ENCODE measurements at regions not wholly inside any gene's neighbourhood (a gene's known extent, or its start where the extent isn't known, plus 50 kb on each side); places are given as distances from the start of the nearest gene placed in this dataset.

DNA sequence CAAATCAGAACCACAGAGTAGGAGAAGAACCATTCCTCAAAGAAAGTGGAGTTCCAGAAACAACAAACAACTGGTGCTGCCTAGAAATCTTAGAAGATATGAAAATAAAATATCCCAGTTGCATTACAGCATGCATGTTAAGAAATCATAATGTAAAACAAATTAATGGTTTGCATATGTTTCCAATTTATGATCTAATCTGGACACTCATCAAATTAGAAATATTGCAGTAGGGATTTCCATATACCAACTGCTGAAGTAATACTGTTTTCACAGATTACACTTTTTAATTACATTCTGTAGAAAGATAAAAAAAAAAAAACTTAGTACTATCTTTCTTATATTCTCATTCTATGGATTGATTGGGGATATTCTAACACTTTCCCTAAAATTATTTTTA lies 1034.6 kb upstream of the C9orf72 start:
- ChIA-PET POLR2A (ENCODE audit: unreplicated experiment) (no interaction called here), CTCF (no interaction called here)
- TF ChIP-seq, protein P1, sequence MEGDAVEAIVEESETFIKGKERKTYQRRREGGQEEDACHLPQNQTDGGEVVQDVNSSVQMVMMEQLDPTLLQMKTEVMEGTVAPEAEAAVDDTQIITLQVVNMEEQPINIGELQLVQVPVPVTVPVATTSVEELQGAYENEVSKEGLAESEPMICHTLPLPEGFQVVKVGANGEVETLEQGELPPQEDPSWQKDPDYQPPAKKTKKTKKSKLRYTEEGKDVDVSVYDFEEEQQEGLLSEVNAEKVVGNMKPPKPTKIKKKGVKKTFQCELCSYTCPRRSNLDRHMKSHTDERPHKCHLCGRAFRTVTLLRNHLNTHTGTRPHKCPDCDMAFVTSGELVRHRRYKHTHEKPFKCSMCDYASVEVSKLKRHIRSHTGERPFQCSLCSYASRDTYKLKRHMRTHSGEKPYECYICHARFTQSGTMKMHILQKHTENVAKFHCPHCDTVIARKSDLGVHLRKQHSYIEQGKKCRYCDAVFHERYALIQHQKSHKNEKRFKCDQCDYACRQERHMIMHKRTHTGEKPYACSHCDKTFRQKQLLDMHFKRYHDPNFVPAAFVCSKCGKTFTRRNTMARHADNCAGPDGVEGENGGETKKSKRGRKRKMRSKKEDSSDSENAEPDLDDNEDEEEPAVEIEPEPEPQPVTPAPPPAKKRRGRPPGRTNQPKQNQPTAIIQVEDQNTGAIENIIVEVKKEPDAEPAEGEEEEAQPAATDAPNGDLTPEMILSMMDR (conservative IDR thresholded peaks at IDR 0.05): no peak
- TF ChIP-seq EZH2 (IDR thresholded peaks at IDR 0.05; ENCODE audit: low read depth): no peak
- no peaks in the 10 kb centered on the region for H3K36me3 ChIP-seq (ENCODE audit: low read depth)
- H3K4me1 ChIP-seq (replicated peaks; ENCODE audit: insufficient read depth): no peaks in the 10 kb centered on the region
- H3F3A ChIP-seq (ENCODE audit: insufficient read depth, low read depth): no peaks in the 10 kb centered on the region
- no peak overlapping the region for H2AFZ ChIP-seq
- H3K79me2 ChIP-seq (ENCODE audit: low read depth): no peaks in the 10 kb centered on the region
- H3K4me2 ChIP-seq: no peak overlapping the region
- H3K4me3 ChIP-seq: no peak overlapping the region
- H3K9me3 ChIP-seq (ENCODE audit: insufficient read depth, low read depth): no peaks in the 10 kb centered on the region
- no peaks in the 10 kb centered on the region for H3K9me2 ChIP-seq (ENCODE audit: insufficient read depth)
- H3K27ac ChIP-seq: no peak overlapping the region
- H4K20me1 ChIP-seq (ENCODE audit: insufficient read depth): no peaks in the 10 kb centered on the region
- no peaks in the 10 kb centered on the region for H3K27me3 ChIP-seq (ENCODE audit: insufficient read depth, low read depth)
- DNase-seq: no peak
- no TSS peak for BruUV-seq (replicated peaks)
- intact Hi-C loops (cut with micrococcal nuclease; ENCODE audit: unreplicated experiment): no loop called here

DNA sequence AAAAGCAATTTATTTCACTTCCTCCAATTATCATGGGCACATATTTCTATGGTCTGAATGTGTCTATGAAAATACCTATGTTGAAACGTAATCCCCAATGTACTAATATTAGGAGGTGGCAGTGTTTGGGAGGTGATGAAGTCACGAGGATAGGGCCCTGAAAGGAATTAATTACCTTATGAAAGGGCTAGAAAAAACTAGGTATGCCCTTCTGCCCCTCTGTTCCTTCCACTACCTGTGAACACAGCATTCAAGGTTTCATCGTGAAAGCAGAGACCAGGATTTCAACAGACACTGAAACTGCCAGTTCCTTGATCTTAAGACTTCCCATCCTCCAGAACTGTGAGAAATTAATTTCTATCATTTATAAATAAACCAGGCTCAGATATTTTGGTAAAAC lies 1037.1 kb upstream of the C9orf72 start:
- POLR2A ChIA-PET (ENCODE audit: unreplicated experiment): no interaction called here

DNA sequence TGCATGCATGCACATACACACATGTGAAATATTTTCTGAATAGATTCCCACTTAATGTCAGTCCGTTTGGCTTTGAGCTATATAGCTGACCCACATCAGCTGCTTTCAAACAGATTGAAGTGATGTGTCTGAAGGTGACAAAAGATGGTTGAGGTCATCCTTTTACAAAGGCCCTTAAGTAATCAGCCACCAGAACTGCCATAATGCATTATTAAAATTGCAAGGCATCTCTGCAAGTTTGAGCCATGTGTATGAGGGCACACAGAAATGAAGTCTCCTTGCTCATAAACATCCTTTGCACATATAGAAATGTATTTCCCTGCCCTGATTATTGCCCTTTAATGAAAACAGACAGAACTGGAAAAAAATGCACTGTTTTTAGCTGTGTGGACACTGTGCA lies 1043.0 kb upstream of the C9orf72 start:
- Histone ChIP-seq H3K79me2 (ENCODE audit: low read depth) (no peaks in the 10 kb centered on the region), H3K4me2 (no peak overlapping the region), H3K9me3 (ENCODE audit: insufficient read depth, low read depth) (no peaks in the 10 kb centered on the region), H3K36me3 (ENCODE audit: low read depth) (no peaks in the 10 kb centered on the region), H4K20me1 (ENCODE audit: insufficient read depth) (no peaks in the 10 kb centered on the region), H2AFZ (no peak overlapping the region), H3K4me1 (replicated peaks; ENCODE audit: insufficient read depth) (no peaks in the 10 kb centered on the region), H3K27ac (no peak overlapping the region), H3K27me3 (ENCODE audit: insufficient read depth, low read depth) (no peaks in the 10 kb centered on the region), H3K9me2 (ENCODE audit: insufficient read depth) (no peaks in the 10 kb centered on the region), H3K4me3 (no peak overlapping the region), H3F3A (ENCODE audit: insufficient read depth, low read depth) (no peaks in the 10 kb centered on the region)
- TF ChIP-seq EZH2 (IDR thresholded peaks at IDR 0.05; ENCODE audit: low read depth): no peak
- TF ChIP-seq, protein P1 (conservative IDR thresholded peaks at IDR 0.05): no peak
- ChIA-PET POLR2A (ENCODE audit: unreplicated experiment) (no interaction called here), CTCF (no interaction called here)
- intact Hi-C loops (cut with micrococcal nuclease; ENCODE audit: unreplicated experiment): no loop called here
- no peak for DNase-seq
- no TSS peak for BruUV-seq (replicated peaks)

More for the DNA sequence above, 1037.1 kb upstream of the C9orf72 start:
- Histone ChIP-seq H3K27ac (no peak overlapping the region), H3K36me3 (ENCODE audit: low read depth) (no peaks in the 10 kb centered on the region), H4K20me1 (ENCODE audit: insufficient read depth) (no peaks in the 10 kb centered on the region), H2AFZ (no peak overlapping the region), H3K79me2 (ENCODE audit: low read depth) (no peaks in the 10 kb centered on the region), H3K9me3 (ENCODE audit: insufficient read depth, low read depth) (no peaks in the 10 kb centered on the region), H3K4me1 (replicated peaks; ENCODE audit: insufficient read depth) (no peaks in the 10 kb centered on the region), H3K4me3 (no peak overlapping the region), H3K27me3 (ENCODE audit: insufficient read depth, low read depth) (no peaks in the 10 kb centered on the region), H3F3A (ENCODE audit: insufficient read depth, low read depth) (no peaks in the 10 kb centered on the region), H3K9me2 (ENCODE audit: insufficient read depth) (no peaks in the 10 kb centered on the region), H3K4me2 (no peak overlapping the region)
- CTCF ChIA-PET: no interaction called here
- no peak for DNase-seq
- BruUV-seq (replicated peaks): no TSS peak
- intact Hi-C loops (cut with micrococcal nuclease; ENCODE audit: unreplicated experiment): no loop called here
- no peak for TF ChIP-seq EZH2 (IDR thresholded peaks at IDR 0.05; ENCODE audit: low read depth)
- TF ChIP-seq, protein P1 (conservative IDR thresholded peaks at IDR 0.05): no peak

All from PC-9 (cell line).